ENCODE measurements at regions not wholly inside any gene's neighbourhood (a gene's known extent, or its start where the extent isn't known, plus 50 kb on each side); places are given as distances from the start of the nearest gene placed in this dataset.
"Not testable (repeated sequence)": the region's sequence is repeated elsewhere in the genome, so short reads cannot be mapped to it uniquely, and the experiment has no call there.

GRCh38 chr11:45379162-45379863 is 93.2 kb upstream of the SYT13 start:
- DNase-seq: no peak

- no peak for DNase-seq
Observed at GRCh38 chr11:45378516-45378915, 92.4 kb upstream of the SYT13 start.

DNA sequence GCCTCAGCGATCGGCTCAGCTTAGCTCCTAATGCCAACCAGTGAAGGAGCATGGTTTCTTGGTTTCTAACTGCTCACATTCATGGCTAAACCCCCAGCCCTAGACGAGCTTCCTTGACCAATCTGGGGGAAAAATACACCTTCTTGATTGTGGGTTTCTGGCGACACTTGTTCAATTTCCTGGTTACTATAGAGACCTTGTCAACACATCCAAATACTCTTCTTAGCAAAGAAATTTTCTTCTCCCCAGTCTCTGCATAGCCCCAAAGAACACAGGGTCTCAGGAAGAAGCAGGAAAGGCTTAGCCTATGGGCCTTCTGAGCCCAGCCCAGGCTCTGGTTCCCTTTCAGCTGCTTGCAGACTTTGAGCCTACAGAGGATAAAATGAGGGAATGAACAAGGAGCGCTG is 88.5 kb upstream of the SYT13 start:
- no peak for DNase-seq

DNA sequence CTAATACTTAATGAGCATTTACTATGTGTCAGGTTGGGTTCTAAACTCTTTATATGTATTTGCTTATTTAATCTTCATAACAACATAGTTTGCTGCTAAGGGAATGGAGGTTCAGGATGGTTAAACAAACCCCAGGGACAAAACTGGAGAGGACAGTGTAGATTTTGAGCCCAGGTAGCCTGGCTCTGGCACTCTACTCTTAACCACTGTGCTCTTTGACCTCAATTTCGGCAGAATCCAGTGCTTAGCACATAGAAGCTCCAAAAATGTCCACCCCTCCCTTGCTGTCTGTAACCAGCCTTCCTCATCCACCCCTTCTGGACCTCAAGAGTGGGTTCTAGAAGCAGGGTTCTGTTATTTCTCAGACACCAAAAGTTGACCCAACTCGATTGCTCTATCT is 88.0 kb upstream of the SYT13 start:
- DNase-seq: no peak

DNA sequence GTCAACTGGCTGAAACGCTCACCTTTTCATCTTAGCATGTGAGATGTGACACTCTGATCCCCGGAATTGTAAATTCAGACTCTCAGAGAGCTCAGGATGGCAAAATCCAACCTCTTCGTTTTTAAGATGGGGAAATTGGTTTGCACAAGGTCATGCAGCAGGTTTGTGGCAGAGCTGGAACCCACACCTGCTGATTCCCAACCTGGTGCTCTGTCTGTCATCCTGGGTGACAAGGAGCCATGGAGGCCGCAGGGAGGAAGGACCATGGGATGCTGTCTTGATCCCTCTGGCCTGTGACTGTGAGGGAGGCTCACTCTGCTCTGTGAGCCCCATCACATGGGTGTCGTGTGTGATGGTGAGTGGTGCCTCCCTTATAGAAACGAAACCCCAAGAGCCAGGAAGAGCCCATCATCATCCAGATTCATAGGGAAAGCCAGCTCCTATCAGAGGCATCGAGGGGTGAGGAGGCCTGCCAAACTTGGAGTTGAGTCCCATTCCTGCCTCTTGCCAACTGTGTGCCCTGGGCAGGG is 87.4 kb upstream of the SYT13 start:
- no peak for DNase-seq

- DNase-seq: not testable (repeated sequence)
Observed at GRCh38 chr11:45372414-45372813, 86.3 kb upstream of the SYT13 start.

DNA sequence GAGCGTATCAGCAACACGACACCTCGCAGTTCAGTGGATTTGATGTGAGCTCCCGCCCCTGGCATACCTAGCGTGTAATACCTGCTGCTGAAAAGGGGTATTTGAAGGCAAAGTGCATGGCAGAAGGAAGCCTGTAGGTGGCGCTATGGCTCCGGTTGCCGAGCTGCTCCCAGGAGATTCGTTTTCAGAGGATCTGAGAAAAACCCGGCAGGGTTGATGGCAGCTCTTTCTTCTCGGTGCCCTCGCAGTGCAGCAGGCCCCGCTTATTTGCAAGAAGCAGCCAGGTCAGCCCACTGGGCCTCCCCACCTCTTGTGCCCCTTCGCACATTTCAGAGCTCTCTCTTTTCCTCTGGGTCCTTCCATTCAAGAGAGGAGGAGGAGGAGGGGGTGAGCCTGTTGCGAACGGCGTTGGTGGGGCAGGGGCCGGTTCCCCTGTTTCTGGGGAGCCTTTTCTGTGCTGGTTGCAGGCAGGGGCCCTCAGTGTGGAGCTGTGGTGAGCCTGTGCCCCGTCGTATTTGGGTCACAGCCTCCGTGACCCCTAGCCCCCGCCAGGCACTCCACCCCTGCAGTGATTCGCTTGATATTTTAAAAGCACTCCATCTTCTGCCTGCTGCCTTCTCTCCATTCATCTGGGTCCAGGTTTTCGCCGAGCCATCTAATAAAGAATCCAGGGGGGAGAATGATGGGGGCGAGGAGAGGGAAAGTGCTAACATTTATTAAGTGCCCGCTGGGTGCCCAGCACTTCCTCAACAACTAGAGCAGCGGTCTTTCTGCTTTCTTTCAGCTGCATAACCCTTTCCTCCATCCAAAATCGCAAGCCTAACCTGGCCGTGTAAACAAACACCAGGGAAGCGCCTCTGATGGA is 85.3 kb upstream of the SYT13 start:
- DNase-seq: peak; percentile 30

DNA sequence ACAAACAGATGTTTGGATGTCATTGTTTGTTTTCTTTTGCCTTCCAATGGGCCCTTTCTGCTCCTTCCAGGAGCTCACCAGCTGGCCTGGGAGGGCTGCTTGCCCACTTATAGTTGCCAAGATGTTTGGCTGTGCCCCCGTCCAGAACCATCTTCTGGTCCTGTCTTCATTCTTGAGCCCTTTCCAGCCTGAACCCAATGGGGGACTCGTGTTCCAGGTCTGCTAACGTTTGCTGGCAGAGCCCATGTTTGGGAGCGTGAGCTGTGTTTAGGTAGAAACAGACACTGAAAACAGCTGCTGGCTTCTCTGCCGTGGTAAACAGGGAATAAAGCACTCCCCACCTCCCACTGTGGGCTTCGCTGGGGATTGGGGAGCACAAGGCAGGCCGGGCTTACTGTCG is 83.2 kb upstream of the SYT13 start:
- DNase-seq: peak; percentile 74

DNA sequence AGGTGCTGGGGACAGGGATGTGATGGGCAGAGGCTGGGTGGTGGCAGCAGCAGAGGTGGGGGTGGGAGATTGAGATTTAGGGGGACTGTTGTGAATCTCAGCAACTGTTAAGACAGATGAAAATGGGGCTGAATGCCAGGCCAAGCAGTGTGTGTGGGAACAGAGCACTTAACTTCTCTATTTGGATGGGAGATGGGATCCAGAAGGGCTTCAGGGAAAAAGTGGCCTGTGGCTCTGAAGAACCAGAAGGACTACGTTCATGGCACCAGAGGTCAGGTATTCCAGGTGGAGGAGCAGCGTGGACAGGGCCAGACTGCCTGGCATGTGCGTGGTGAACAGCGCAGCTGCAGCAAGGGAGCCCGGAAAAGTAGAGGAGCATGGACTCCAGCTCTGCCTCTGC is 82.6 kb upstream of the SYT13 start:
- no peak for DNase-seq

GRCh38 chr11:45366619-45367190 is 80.6 kb upstream of the SYT13 start:
- no peak for DNase-seq

GRCh38 chr11:45365961-45366618 is 79.9 kb upstream of the SYT13 start:
- DNase-seq: no peak

GRCh38 chr11:45362636-45363035 is 76.5 kb upstream of the SYT13 start:
- peak; percentile 66 for DNase-seq

DNA sequence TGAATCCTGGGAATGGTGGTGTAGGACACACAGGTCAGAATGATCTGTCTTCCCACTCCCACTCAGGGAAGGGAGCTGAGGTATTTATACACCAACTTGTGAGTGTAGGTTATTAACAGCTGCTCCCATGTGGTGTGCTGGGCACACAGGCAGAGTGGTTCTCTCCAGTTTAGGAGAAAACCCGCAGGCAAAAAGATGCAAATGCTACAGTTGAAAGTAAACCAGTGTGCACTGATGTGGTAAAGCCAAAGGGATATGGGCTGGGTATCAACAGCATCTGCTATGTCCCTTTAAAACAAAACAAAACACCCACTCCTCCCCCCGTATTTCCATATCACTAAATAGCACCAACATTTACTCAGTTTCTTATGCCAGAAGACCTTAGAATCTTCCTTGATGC is 75.4 kb upstream of the SYT13 start:
- no peak for DNase-seq

DNA sequence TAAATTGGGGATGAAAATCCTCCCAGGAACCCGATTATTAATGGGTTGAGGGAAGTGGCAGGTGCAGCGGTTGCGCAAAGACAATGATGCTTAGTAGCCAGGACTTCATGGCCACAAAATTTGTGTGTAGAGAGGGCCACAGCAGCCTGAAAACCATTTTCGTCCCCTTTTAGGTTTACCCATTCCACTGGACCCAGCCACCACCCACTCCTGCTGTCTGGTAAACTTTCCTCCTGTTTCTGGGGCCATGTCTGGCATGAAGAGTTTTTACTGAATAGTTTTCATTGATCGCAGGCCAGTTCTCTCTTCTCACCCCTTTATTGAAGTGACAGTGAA is 69.5 kb upstream of the SYT13 start:
- DNase-seq: no peak

DNA sequence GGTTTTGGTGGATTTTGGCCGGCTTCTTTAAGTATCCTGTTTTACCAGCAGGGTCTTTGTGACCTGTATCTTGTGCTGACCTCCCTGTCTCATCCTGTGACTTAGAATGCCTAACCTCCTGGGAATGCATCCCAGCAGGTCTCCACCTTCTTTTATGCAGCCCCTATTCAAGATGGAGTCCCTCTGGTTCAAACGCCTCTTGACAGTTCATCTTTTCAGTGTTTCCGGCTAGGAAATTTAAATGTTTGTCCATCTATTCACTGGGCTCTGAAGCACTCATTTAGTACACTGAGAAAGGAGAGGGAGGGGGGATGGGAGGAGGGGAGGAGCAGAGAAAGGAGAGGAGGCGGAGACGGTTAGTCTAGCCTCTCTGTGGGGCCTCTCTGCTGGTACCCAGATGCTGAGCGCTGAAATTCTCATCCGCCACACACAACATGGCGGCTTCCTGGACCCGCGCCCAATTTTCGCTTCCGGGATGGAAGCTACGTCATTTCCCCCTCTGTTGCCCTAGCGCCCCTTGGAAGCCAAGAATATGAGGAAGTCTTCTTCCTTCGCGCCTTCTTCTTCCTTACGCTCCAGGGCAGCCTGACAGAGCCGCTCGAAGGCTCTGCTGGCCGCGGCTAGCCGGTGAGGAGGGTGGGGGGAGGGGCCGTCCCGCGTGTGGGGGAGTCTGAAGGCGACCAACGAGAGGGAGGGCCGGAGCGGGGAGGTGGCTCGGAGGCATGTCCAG is 69.0 kb upstream of the SYT13 start:
- peak; percentile 65 for DNase-seq

DNA sequence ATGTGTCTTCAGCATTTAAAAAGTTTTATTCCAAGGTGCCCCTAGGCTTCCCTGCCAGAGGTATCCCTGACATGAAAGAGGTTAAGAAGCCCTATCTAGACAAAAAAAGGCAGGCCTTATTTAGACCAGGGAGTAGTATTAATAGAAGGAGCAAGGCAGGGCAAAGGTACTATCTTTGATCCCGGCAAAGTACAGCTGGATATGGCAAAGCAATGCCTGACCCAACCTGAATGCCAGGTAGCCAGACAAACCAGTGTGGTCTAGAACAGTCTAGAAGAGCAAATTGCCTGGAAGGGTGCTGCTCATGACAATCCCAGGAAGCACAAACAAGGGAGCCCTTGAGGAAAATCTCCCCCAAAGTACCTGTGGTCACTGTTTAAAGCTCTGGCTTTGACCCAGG is 62.6 kb upstream of the SYT13 start:
- no peak for DNase-seq

DNA sequence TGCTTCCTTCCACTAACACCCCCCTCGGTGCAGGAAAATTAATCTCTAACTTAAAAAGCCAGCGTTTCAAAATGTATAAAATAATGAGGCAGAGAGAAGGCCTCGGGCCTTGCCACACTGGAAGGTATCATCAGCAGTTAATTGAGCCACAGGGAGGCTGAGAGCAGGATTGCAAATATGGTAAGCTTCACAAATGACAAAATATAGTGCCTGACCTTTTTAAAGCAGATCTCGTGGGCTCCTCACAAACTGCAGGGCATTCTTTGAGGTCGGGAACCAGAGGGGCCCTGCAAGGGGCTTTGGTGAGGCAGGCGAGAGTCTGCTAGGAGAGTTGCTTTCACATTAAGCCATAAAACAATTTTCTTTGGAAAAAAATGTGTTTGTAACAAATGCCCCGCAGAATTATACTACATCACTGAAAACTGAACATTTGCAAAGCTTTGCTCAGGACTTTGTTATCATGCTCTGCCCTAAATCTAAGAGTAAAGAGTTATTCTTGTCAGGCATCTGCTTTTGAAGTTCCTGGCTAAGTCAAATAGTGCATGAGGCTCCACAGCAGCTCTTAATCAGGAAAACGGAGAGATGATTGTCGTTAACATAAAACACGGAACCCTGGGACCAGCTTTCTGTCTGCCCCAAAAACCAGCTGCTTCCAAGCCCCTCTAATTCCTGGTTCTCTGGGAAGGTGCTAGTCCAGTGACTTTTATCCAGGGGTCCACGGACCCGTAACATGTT is 61.4 kb upstream of the SYT13 start:
- no peak for DNase-seq

DNA sequence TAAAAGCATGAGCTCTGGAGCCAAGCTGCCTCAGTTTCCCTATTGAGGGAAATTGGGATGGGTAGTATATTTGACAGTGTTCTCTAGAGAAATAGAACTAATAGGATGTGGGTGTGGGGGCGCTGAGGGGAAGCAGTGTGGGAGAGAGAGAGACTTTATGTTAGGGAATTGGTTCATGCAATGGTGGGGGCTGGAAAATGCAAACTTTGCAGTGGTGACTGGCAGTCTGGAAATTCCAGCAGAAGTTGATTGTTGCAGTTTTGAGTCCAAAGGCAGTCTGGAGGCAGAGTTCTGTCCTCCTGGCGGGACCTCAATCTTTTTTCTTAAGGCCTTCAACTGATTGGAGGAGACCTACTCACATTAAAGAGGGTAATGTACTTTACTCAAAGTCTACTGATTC is 59.4 kb upstream of the SYT13 start:
- DNase-seq: no peak

DNA sequence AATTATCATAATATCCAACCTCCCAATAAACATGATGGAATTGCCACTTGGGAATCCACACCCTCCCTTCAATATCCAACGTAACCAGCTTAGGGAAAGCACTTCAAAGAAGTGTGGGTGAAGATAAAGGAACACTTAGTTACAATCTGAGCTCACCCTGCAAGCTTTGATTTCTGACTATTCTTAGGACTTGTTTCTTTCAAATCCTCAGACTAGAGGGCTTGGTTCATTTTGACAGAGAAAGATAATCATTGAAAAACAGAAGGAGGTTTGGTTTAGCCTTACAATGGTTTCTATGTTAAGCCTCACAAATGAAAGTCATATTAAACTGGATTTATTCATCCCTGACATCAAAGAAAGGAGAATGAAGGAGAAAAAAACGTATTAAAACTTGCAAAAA is 57.9 kb upstream of the SYT13 start:
- no peak for DNase-seq

DNA sequence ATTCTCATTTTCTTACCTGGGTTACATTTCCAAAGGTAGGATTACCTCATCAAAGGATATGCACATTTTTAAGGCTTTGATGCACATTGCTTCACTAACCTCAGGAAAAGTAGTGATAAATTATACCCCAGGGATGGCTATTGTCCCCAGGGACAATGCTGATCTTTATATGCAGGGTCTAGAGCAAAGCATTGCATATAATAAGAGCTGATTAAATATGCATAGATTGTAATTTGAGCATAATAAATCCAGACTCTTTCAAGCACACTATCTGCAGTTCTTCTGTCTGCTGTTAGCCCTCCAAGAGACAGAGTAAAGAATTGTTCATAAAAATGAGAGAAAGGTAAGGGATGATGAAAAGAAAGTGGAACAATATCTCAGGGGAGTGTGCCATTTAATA is 57.3 kb upstream of the SYT13 start:
- no peak for DNase-seq

DNA sequence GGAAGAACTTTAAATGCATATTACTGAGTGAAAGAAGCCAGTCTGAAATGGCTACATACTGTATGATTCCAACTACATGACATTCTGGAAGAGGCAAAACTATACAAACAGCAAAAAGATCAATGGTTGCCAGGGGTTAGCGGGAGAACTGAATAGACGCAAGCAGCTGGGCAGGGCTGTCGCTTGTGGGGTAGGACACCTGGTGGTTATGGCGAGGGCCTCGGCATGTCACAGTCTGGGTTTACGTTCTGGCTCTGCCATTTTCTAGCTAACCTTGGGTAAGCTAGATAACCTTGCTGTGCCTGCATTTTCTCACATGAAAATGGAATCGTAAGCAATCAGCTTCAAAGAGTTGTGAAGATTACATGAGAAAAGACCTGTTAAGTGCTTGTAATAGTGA is 55.2 kb upstream of the SYT13 start:
- no peak for DNase-seq

Data from NCI-H446 treated with DMSO at 0.1 percent for 48 hours (cell line).